ENCODE measurements at regions not wholly inside any gene's neighbourhood (a gene's known extent, or its start where the extent isn't known, plus 50 kb on each side); places are given as distances from the start of the nearest gene placed in this dataset.

- TF ChIP-seq CTCF (IDR thresholded peaks at IDR 0.05; ENCODE audit: low read depth, low read length): no peak
- no peak overlapping the region for H3K4me3 ChIP-seq (ENCODE audit: low read depth, low read length)
Observed at GRCh38 chr15:77540312-77541060, 92.2 kb downstream of the LINGO1 start.

- no peak for TF ChIP-seq CTCF (IDR thresholded peaks at IDR 0.05; ENCODE audit: low read depth, low read length)
- no peak overlapping the region for H3K4me3 ChIP-seq (ENCODE audit: low read depth, low read length)
Observed at GRCh38 chr15:77538793-77539497, 93.8 kb downstream of the LINGO1 start.

DNA sequence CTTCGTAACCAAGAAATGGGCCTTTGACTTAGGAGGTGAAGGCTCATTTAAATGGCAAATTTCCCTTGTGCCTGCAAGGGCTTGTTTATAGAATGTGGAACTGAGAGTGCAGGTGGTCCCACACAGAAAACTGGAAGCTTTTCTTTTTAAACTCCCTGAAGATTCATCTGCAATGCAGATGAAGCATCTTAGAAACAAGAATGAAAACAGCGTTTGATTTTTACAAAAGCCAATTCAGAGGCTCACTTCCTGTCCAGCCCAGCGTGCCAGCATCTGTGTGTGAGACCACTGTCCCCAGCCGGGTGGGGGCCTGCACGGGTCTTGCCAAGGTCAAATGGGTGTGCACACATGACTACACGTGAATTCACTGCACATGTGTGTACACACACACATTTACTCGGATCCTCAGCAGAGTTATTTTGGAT lies 94.7 kb downstream of the LINGO1 start:
- no peak overlapping the region for H3K4me3 ChIP-seq (ENCODE audit: low read depth, low read length)

DNA sequence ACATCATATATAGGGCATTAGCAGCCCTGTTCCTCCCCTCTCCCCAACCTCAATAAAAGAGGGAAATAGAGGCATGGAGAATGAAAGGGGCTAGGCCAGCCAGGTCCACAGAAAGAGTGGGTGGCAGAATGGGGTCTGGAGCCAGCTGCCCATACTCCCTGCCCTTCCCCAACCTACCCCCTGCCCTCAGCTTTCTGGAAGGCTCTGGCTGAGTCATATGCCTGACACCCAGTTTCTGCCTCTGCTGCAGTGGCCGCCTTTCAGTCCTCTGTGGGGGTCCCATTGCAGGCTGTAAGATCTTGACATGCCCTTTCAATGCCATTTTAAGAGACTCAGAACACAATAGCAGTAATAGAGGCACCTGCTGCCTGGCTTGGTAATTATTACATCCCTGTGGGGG lies 95.7 kb downstream of the LINGO1 start:
- TF ChIP-seq CTCF (IDR thresholded peaks at IDR 0.05; ENCODE audit: low read depth, low read length): no peak
- H3K4me3 ChIP-seq (ENCODE audit: low read depth, low read length): no peak overlapping the region

More for the DNA sequence above, 94.7 kb downstream of the LINGO1 start:
- TF ChIP-seq CTCF (IDR thresholded peaks at IDR 0.05; ENCODE audit: low read depth, low read length): no peak

GRCh38 chr15:77535845-77536244 lies 96.9 kb downstream of the LINGO1 start:
- no peak for TF ChIP-seq CTCF (IDR thresholded peaks at IDR 0.05; ENCODE audit: low read depth, low read length)
- H3K4me3 ChIP-seq (ENCODE audit: low read depth, low read length): no peak overlapping the region
